Astrocyte (in vitro differentiated cells and primary cell): ENCODE measurements at regions not wholly inside any gene's neighbourhood (a gene's known extent, or its start where the extent isn't known, plus 50 kb on each side); places are given as distances from the start of the nearest gene placed in this dataset.

ENCODE experiments used
- DNase-seq: peaks from one replicate; pipeline ENCODE4 v3.0.0-alpha.2; 2010; ENCODE audit warnings: low read depth
- FAIRE-seq: peaks from 2 replicates; lab custom pipeline; 2011; peaks lifted over from hg19 to GRCh38; lab: Jason Lieb, UNC
- H2AFZ ChIP-seq: 2 replicates; pipeline ENCODE4 v1.6.0; 2012; ENCODE audit warnings: low read depth, low read length, inconsistent platforms
- H3K27ac ChIP-seq: 2 replicates; pipeline ENCODE4 v1.5.1; 2011; ENCODE audit warnings: low read depth, low read length, inconsistent platforms
- H3K27me3 ChIP-seq: 2 replicates; pipeline ENCODE4 v1.6.0; 2011; ENCODE audit warnings: low read length, inconsistent platforms; ENCODE audit not compliant: insufficient read depth
- H3K36me3 ChIP-seq: 2 replicates; pipeline ENCODE4 v1.5.1; 2011; ENCODE audit warnings: low read length, inconsistent platforms; ENCODE audit not compliant: insufficient read depth
- H3K4me1 ChIP-seq: 2 replicates; pipeline ENCODE4 v1.5.1; 2011; ENCODE audit warnings: low read length, inconsistent platforms; ENCODE audit not compliant: insufficient read depth
- H3K4me2 ChIP-seq: 2 replicates; pipeline ENCODE4 v1.6.0; 2012; ENCODE audit warnings: low read length, inconsistent platforms
- H3K4me3 ChIP-seq: 2 replicates; pipeline ENCODE4 v1.5.1; 2011; ENCODE audit warnings: low read depth, mild to moderate bottlenecking, low read length, inconsistent platforms; ENCODE audit not compliant: insufficient read depth
- H3K79me2 ChIP-seq: 2 replicates; pipeline ENCODE4 v1.6.0; 2012; ENCODE audit warnings: mild to moderate bottlenecking, low read length, inconsistent platforms; ENCODE audit not compliant: insufficient read depth
- H3K9ac ChIP-seq: 2 replicates; pipeline ENCODE4 v1.6.0; 2012; ENCODE audit warnings: mild to moderate bottlenecking, low read length, inconsistent platforms
- H3K9me3 ChIP-seq: 2 replicates; pipeline ENCODE4 v1.5.1; 2012; ENCODE audit warnings: low read depth, mild to moderate bottlenecking, low read length, inconsistent platforms; ENCODE audit not compliant: insufficient read depth
- H4K20me1 ChIP-seq: 2 replicates; pipeline ENCODE4 v1.6.0; 2012; ENCODE audit warnings: low read length, inconsistent platforms; ENCODE audit not compliant: insufficient read depth
- H3K27ac Mint-ChIP-seq: one replicate; pipeline ENCODE4 v1.8.0; 2021; ENCODE audit warnings: mild to moderate bottlenecking, mixed read lengths; ENCODE audit not compliant: unreplicated experiment
- H3K27me3 Mint-ChIP-seq: one replicate; pipeline ENCODE4 v1.8.0; 2021; ENCODE audit warnings: low read depth, mixed read lengths; ENCODE audit not compliant: unreplicated experiment
- H3K36me3 Mint-ChIP-seq: one replicate; pipeline ENCODE4 v1.8.0; 2021; ENCODE audit warnings: low read depth, mixed read lengths; ENCODE audit not compliant: unreplicated experiment
- H3K4me1 Mint-ChIP-seq: one replicate; pipeline ENCODE4 v1.8.0; 2021; ENCODE audit warnings: low read depth, mixed read lengths; ENCODE audit not compliant: unreplicated experiment
- H3K4me3 Mint-ChIP-seq: one replicate; pipeline ENCODE4 v1.8.0; 2021; ENCODE audit warnings: mild to moderate bottlenecking, moderate library complexity, mixed read lengths; ENCODE audit not compliant: unreplicated experiment
- H3K9me3 Mint-ChIP-seq: one replicate; pipeline ENCODE4 v1.8.0; 2021; ENCODE audit warnings: mild to moderate bottlenecking, mixed read lengths; ENCODE audit not compliant: unreplicated experiment
- CTCF ChIP-seq: IDR thresholded peaks from 2 replicates; pipeline ENCODE4 v1.5.1; 2011; ENCODE audit warnings: low read depth, mild to moderate bottlenecking, inconsistent platforms, low read length, moderate library complexity; ENCODE audit not compliant: insufficient read depth
- EZH2 ChIP-seq: IDR thresholded peaks from 2 replicates; pipeline ENCODE4 v1.6.1; 2012; ENCODE audit warnings: mild to moderate bottlenecking, low read length, inconsistent platforms; ENCODE audit not compliant: insufficient read depth

- H3K36me3 ChIP-seq: no peaks in the 10 kb centered on the region
- Mint-ChIP-seq H3K9me3 (no peaks in the 10 kb centered on the region), H3K4me3 (no peak overlapping the region), H3K27me3 (no peaks in the 10 kb centered on the region), H3K4me1 (peaks cover 7% of the 10 kb centered on the region), H3K27ac (no peak overlapping the region), H3K36me3 (no peaks in the 10 kb centered on the region)
- H3K9ac ChIP-seq: no peak overlapping the region
- H3K27me3 ChIP-seq: no peaks in the 10 kb centered on the region
- TF ChIP-seq EZH2 (no peak), CTCF (no peak)
- no peaks in the 10 kb centered on the region for H3K79me2 ChIP-seq
- H3K4me3 ChIP-seq: no peak overlapping the region
- FAIRE-seq (no peak), DNase-seq (no peak)
- no peaks in the 10 kb centered on the region for H4K20me1 ChIP-seq
- H3K27ac ChIP-seq: no peak overlapping the region
- no peak overlapping the region for H3K4me2 ChIP-seq
- H3K4me1 ChIP-seq: no peaks in the 10 kb centered on the region
- H3K9me3 ChIP-seq: peaks cover 3% of the 10 kb centered on the region
- no peak overlapping the region for H2AFZ ChIP-seq
Observed at GRCh38 chr5:162990063-162990462, 447.3 kb upstream of the CCNG1 start.

GRCh38 chr5:162990856-162991497 lies 446.4 kb upstream of the CCNG1 start:
- no peaks in the 10 kb centered on the region for H3K27me3 ChIP-seq

More at GRCh38 chr5:162990856-162991497, 446.4 kb upstream of the CCNG1 start:
- peaks cover 7% of the 10 kb centered on the region for H3K4me1 Mint-ChIP-seq
- TF ChIP-seq EZH2 (no peak), CTCF (no peak)
- Histone ChIP-seq H3K79me2 (no peaks in the 10 kb centered on the region), H3K36me3 (no peaks in the 10 kb centered on the region), H2AFZ (no peak overlapping the region), H3K9ac (no peak overlapping the region), H3K4me2 (no peak overlapping the region), H3K27ac (no peak overlapping the region), H4K20me1 (no peaks in the 10 kb centered on the region), H3K9me3 (peaks cover 3% of the 10 kb centered on the region), H3K4me3 (no peak overlapping the region), H3K4me1 (no peaks in the 10 kb centered on the region)
- no peak for DNase-seq
- H3K27ac Mint-ChIP-seq: no peak overlapping the region
- no peak for FAIRE-seq
- no peaks in the 10 kb centered on the region for H3K27me3 Mint-ChIP-seq
- no peaks in the 10 kb centered on the region for H3K9me3 Mint-ChIP-seq
- H3K36me3 Mint-ChIP-seq: no peaks in the 10 kb centered on the region
- no peak overlapping the region for H3K4me3 Mint-ChIP-seq
